Hepatocyte (in vitro differentiated cells): ENCODE measurements at regions not wholly inside any gene's neighbourhood (a gene's known extent, or its start where the extent isn't known, plus 50 kb on each side); places are given as distances from the start of the nearest gene placed in this dataset.

ENCODE experiments used
- EZH2 ChIP-seq: fragments of 200-600 bp; sonication (generic); IDR thresholded peaks from 2 replicates; pipeline ENCODE4 v1.6.1; 2016; ENCODE audit warnings: antibody characterized with exemption, mild to moderate bottlenecking, borderline replicate concordance
- TF ChIP-seq, protein P1 (sequence below): fragments of 200-600 bp; sonication (generic); IDR thresholded peaks from 2 replicates; pipeline ENCODE4 v1.5.1; 2016; ENCODE audit warnings: antibody characterized with exemption, mild to moderate bottlenecking; ENCODE audit not compliant: poor library complexity

GRCh38 chr5:36502608-36503007, 103.8 kb upstream of the SLC1A3 start:
- TF ChIP-seq, protein P1, sequence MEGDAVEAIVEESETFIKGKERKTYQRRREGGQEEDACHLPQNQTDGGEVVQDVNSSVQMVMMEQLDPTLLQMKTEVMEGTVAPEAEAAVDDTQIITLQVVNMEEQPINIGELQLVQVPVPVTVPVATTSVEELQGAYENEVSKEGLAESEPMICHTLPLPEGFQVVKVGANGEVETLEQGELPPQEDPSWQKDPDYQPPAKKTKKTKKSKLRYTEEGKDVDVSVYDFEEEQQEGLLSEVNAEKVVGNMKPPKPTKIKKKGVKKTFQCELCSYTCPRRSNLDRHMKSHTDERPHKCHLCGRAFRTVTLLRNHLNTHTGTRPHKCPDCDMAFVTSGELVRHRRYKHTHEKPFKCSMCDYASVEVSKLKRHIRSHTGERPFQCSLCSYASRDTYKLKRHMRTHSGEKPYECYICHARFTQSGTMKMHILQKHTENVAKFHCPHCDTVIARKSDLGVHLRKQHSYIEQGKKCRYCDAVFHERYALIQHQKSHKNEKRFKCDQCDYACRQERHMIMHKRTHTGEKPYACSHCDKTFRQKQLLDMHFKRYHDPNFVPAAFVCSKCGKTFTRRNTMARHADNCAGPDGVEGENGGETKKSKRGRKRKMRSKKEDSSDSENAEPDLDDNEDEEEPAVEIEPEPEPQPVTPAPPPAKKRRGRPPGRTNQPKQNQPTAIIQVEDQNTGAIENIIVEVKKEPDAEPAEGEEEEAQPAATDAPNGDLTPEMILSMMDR, result no peak
- no peak for TF ChIP-seq EZH2
